B cell (primary cell): ENCODE measurements at regions not wholly inside any gene's neighbourhood (a gene's known extent, or its start where the extent isn't known, plus 50 kb on each side); places are given as distances from the start of the nearest gene placed in this dataset.

ENCODE experiments used
- ATAC-seq: fragments of 200-7000 bp; cut with Tn5 transposase; one replicate; pipeline ENCODE4 v1.10.0; 2021; ENCODE audit warnings: low read depth, mild to moderate bottlenecking, moderate number of reproducible peaks, moderate library complexity
- CTCF ChIA-PET: fragments of 350-600 bp; sonication (Branson Sonifier 250); formaldehyde crosslinking; loops from one replicate; lab custom pipeline; 2021; ENCODE audit warnings: antibody characterized with exemption, inconsistent platforms; lab: Charles Lee
- POLR2A ChIA-PET: fragments of 350-600 bp; sonication (Branson Sonifier 250); formaldehyde crosslinking; loops from one replicate; lab custom pipeline; 2021; ENCODE audit warnings: antibody characterized with exemption; lab: Charles Lee
- DNase-seq: peaks from one replicate; pipeline ENCODE4 v3.0.0; 2013
- H2AFZ ChIP-seq: 2 replicates; pipeline ENCODE4 v1.6.1; 2012; ENCODE audit warnings: mild to moderate bottlenecking, low read depth, low read length; ENCODE audit not compliant: insufficient read depth, poor library complexity, severe bottlenecking
- H3K27ac ChIP-seq, 2 donors: 1 replicate in 1 of 2; 2 replicates in 1 of 2; pipeline ENCODE4 v1.5.1; 2012 to 2013; ENCODE audit warnings: low read length in 2 of 2, mild to moderate bottlenecking in 2 of 2, moderate library complexity in 1 of 2
- H3K27me3 ChIP-seq, 4 experiments: fragments of 200-600 bp in 1 of 4; sonication (generic) in 1 of 4; replicated peaks in 1 of 4; 1 replicate in 2 of 4; 2 replicates in 2 of 4; pipeline versions ENCODE4 v1.6.1 to v1.7.0; 2013 to 2016; ENCODE audit warnings: low read length in 3 of 4, mild to moderate bottlenecking in 2 of 4, mixed read lengths in 1 of 4, moderate library complexity in 1 of 4; ENCODE audit not compliant: insufficient read depth in 4 of 4, control insufficient read depth in 3 of 4; ENCODE audit errors: control extremely low read depth in 1 of 4
- H3K36me3 ChIP-seq, 2 experiments: replicated peaks in 1 of 2; 1 replicate in 1 of 2; 2 replicates in 1 of 2; pipeline versions ENCODE4 v1.6.1 to v1.7.1; 2013; ENCODE audit warnings: low read length in 1 of 2; ENCODE audit not compliant: insufficient read depth in 2 of 2, control insufficient read depth in 1 of 2; ENCODE audit errors: control extremely low read depth in 1 of 2, extremely low read depth in 1 of 2
- H3K4me1 ChIP-seq, 2 donors: fragments of 200-600 bp in 1 of 2; sonication (generic) in 1 of 2; 1 replicate in 1 of 2; 2 replicates in 1 of 2; pipeline versions ENCODE4 v1.5.1 to v1.6.1; 2013 to 2017; ENCODE audit warnings: low read length in 2 of 2; ENCODE audit not compliant: control insufficient read depth in 2 of 2, insufficient read depth in 2 of 2
- H3K4me2 ChIP-seq: replicated peaks from 2 replicates; pipeline ENCODE3; 2012; ENCODE audit warnings: mild to moderate bottlenecking, low read depth, low read length; ENCODE audit not compliant: poor library complexity, severe bottlenecking
- H3K4me3 ChIP-seq, 5 experiments: fragments of 200-600 bp in 1 of 5; sonication (generic) in 1 of 5; 1 replicate in 3 of 5; 2 replicates in 2 of 5; pipeline versions ENCODE4 v1.5.1 to v1.7.0; 2011 to 2016; ENCODE audit warnings: low read length in 4 of 5, mild to moderate bottlenecking in 4 of 5, low read depth in 2 of 5, control low read depth in 1 of 5, moderate library complexity in 1 of 5; ENCODE audit not compliant: insufficient read depth in 1 of 5; ENCODE audit errors: control extremely low read depth in 1 of 5, extremely low read depth in 1 of 5
- H3K79me2 ChIP-seq: fragments of 200-600 bp; sonication (generic); one replicate; pipeline ENCODE4 v1.6.0; 2016; ENCODE audit warnings: low read length; ENCODE audit not compliant: control insufficient read depth, insufficient read depth
- H3K9ac ChIP-seq: fragments of 200-600 bp; sonication (generic); 2 replicates; pipeline ENCODE4 v1.6.1; 2017; ENCODE audit warnings: mild to moderate bottlenecking, low read length, moderate library complexity
- H3K9me3 ChIP-seq, 3 donors: one replicate each; pipeline versions ENCODE4 v1.6.1 to v1.7.1; 2013; ENCODE audit warnings: low read length in 2 of 3; ENCODE audit not compliant: control insufficient read depth in 2 of 3, insufficient read depth in 1 of 3; ENCODE audit errors: control extremely low read depth in 1 of 3
- H4K20me1 ChIP-seq: 2 replicates; pipeline ENCODE4 v1.6.0; 2012; ENCODE audit warnings: mild to moderate bottlenecking, low read length; ENCODE audit not compliant: insufficient read depth, control insufficient read depth, poor library complexity, severe bottlenecking
- H3K27ac Mint-ChIP-seq: one replicate; pipeline ENCODE4 v1.8.0; 2021; ENCODE audit warnings: mixed read lengths
- H3K27me3 Mint-ChIP-seq: one replicate; pipeline ENCODE4 v1.8.0; 2021; ENCODE audit warnings: mixed read lengths
- H3K4me1 Mint-ChIP-seq: one replicate; pipeline ENCODE4 v1.8.0; 2021; ENCODE audit warnings: mixed read lengths
- H3K4me3 Mint-ChIP-seq: one replicate; pipeline ENCODE4 v1.8.0; 2021; ENCODE audit warnings: mixed read lengths
- H3K9me3 Mint-ChIP-seq: one replicate; pipeline ENCODE4 v1.8.0; 2022; ENCODE audit warnings: mixed read lengths; ENCODE audit not compliant: insufficient read depth
- EZH2 ChIP-seq: IDR thresholded peaks from 2 replicates; pipeline ENCODE4 v1.6.1; 2012; ENCODE audit warnings: borderline replicate concordance, low read depth, mild to moderate bottlenecking, moderate library complexity, low read length; ENCODE audit not compliant: insufficient read depth, poor library complexity, severe bottlenecking
- WGBS: methylation state at CpG from one replicate; pipeline ENCODE4 v1.1.5; 2013; ENCODE audit warnings: missing lambda C conversion rate; ENCODE audit not compliant: insufficient coverage; 5-methylcytosine and 5-hydroxymethylcytosine counted together
- intact Hi-C: fragments of 100-400 bp; cut with micrococcal nuclease; formaldehyde crosslinking; loops from one replicate; pipeline ENCODE4 v1.10.0; 2022
- TF ChIP-seq, protein P1 (sequence below): fragments of 200-600 bp; IDR thresholded peaks from one replicate; pipeline ENCODE4 v1.8.0; 2022; ENCODE audit warnings: antibody characterized with exemption, mild to moderate bottlenecking

DNA sequence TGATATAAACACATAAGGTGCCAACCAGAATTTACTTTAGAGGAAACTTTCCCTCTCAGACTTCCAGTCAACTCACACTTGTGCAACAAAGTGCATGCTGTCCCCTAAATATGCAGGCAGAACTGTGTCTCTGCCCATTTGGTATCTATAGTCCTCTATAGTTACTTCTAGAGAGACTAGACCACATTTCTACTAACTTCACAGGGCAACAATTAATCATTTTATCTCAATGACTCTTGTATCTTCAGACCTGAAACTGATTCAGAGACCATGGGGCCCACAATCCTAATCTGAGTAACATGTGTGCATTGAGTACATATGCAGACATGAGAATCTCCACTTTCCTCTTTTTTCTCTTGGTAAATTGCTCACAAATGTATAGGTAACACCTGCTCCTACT lies 158.1 kb downstream of the ZNF486 start:
- H3K4me3 Mint-ChIP-seq, result no peak overlapping the region
- POLR2A ChIA-PET, result no interaction called here
- H2AFZ ChIP-seq, result no peak overlapping the region
- H3K9ac ChIP-seq, result no peak overlapping the region
- H3K9me3 Mint-ChIP-seq, result no peaks in the 10 kb centered on the region
- intact Hi-C loops, result no loop called here
- no peaks in the 10 kb centered on the region for H3K79me2 ChIP-seq
- no peak overlapping the region for H3K27ac ChIP-seq
- no peak for DNase-seq
- H3K9me3 ChIP-seq, result peaks cover 0 to 2% (median 0%) of the 10 kb centered on the region in 3 donors
- TF ChIP-seq EZH2, result no peak
- TF ChIP-seq, protein P1, sequence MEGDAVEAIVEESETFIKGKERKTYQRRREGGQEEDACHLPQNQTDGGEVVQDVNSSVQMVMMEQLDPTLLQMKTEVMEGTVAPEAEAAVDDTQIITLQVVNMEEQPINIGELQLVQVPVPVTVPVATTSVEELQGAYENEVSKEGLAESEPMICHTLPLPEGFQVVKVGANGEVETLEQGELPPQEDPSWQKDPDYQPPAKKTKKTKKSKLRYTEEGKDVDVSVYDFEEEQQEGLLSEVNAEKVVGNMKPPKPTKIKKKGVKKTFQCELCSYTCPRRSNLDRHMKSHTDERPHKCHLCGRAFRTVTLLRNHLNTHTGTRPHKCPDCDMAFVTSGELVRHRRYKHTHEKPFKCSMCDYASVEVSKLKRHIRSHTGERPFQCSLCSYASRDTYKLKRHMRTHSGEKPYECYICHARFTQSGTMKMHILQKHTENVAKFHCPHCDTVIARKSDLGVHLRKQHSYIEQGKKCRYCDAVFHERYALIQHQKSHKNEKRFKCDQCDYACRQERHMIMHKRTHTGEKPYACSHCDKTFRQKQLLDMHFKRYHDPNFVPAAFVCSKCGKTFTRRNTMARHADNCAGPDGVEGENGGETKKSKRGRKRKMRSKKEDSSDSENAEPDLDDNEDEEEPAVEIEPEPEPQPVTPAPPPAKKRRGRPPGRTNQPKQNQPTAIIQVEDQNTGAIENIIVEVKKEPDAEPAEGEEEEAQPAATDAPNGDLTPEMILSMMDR, result no peak
- no peak overlapping the region for H3K4me3 ChIP-seq
- no peaks in the 10 kb centered on the region for H3K27me3 Mint-ChIP-seq
- no peaks in the 10 kb centered on the region for H3K4me1 ChIP-seq
- H3K4me1 Mint-ChIP-seq, result no peaks in the 10 kb centered on the region
- no peaks in the 10 kb centered on the region for H3K36me3 ChIP-seq
- no peaks in the 10 kb centered on the region for H4K20me1 ChIP-seq
- H3K27me3 ChIP-seq, result no peaks in the 10 kb centered on the region
- no peak overlapping the region for H3K4me2 ChIP-seq
- no peak for ATAC-seq
- H3K27ac Mint-ChIP-seq, result no peak overlapping the region
- CTCF ChIA-PET, result no interaction called here

DNA sequence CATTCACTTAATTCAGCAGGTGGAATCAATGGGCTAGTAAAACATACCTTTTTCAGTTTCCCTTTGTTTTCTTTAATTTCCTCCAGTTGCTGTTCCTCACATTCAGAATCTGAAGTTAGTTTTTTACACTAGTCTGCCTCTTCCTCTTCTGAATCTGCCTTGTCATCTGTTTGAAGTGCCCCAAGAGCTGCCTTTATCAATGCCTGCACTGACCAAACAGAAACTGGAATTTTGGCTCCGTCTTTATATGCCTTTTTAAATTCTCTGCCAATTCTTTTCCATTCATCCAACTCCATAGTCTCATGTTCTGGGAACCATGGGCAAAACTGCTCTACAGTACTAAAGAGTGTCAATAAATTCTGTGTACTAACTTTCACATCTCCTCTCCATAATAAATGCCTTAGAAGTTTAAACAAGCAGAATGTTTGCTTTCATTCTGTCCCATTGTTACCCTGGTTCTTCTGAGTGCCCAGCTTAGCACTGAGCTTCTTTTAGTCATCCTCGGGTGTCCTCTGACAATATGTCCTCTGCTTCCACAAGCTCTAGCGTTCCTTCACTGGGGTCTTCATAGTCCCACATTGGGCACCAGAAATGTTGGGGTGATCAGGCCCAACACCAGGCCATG lies 154.2 kb downstream of the ZNF486 start:
- Histone ChIP-seq H3K27me3 (no peaks in the 10 kb centered on the region), H2AFZ (no peak overlapping the region), H3K79me2 (no peaks in the 10 kb centered on the region), H3K4me1 (no peaks in the 10 kb centered on the region), H3K4me3 (no peak overlapping the region), H3K9ac (no peak overlapping the region), H3K9me3 (peaks cover 0 to 2% (median 0%) of the 10 kb centered on the region in 3 donors), H3K27ac (no peak overlapping the region), H3K4me2 (no peak overlapping the region), H3K36me3 (no peaks in the 10 kb centered on the region), H4K20me1 (no peaks in the 10 kb centered on the region)
- Mint-ChIP-seq H3K9me3 (no peaks in the 10 kb centered on the region), H3K4me3 (no peak overlapping the region), H3K27me3 (no peaks in the 10 kb centered on the region), H3K4me1 (no peaks in the 10 kb centered on the region), H3K27ac (no peak overlapping the region)
- 79% methylated on average over 3 of the region's 3 CpGs for WGBS
- ChIA-PET CTCF (no interaction called here), POLR2A (no interaction called here)
- intact Hi-C loops, result no loop called here
- no peak for TF ChIP-seq EZH2
- TF ChIP-seq, protein P1, result no peak
- no peak for ATAC-seq
- no peak for DNase-seq
